HUES48 (cell line): ENCODE measurements at regions not wholly inside any gene's neighbourhood (a gene's known extent, or its start where the extent isn't known, plus 50 kb on each side); places are given as distances from the start of the nearest gene placed in this dataset.

Experiments
- H3K27ac ChIP-seq: one replicate; pipeline ENCODE4 v1.7.0; 2013; ENCODE audit warnings: low read depth, low read length, inconsistent platforms
- H3K27me3 ChIP-seq: 2 replicates; pipeline ENCODE4 v1.6.1; 2013; ENCODE audit warnings: mild to moderate bottlenecking, low read length; ENCODE audit not compliant: control insufficient read depth, insufficient read depth
- H3K36me3 ChIP-seq: 2 replicates; pipeline ENCODE4 v1.6.1; 2013; ENCODE audit warnings: low read length; ENCODE audit not compliant: control insufficient read depth, insufficient read depth
- H3K4me1 ChIP-seq: 2 replicates; pipeline ENCODE4 v1.6.1; 2013; ENCODE audit warnings: mild to moderate bottlenecking, low read length; ENCODE audit not compliant: control insufficient read depth, insufficient read depth
- H3K4me3 ChIP-seq: 2 replicates; pipeline ENCODE4 v1.5.1; 2013; ENCODE audit warnings: mild to moderate bottlenecking, low read depth, low read length
- H3K9ac ChIP-seq: 2 replicates; pipeline ENCODE4 v1.6.1; 2013; ENCODE audit warnings: mild to moderate bottlenecking, low read depth, low read length, moderate library complexity
- H3K9me3 ChIP-seq: 2 replicates; pipeline ENCODE4 v1.6.1; 2013; ENCODE audit warnings: low read length; ENCODE audit not compliant: control insufficient read depth, insufficient read depth

GRCh38 chr10:62885684-62886461 lies 69.7 kb upstream of the EGR2 start:
- Histone ChIP-seq H3K27me3 (no peaks in the 10 kb centered on the region), H3K9me3 (no peaks in the 10 kb centered on the region), H3K36me3 (no peaks in the 10 kb centered on the region), H3K9ac (no peak overlapping the region), H3K4me3 (no peak overlapping the region), H3K4me1 (no peaks in the 10 kb centered on the region), H3K27ac (no peak overlapping the region)

GRCh38 chr10:62880162-62880561 lies 64.0 kb upstream of the EGR2 start:
- H3K4me3 ChIP-seq, result no peak overlapping the region

GRCh38 chr10:62873866-62874265 lies 57.7 kb upstream of the EGR2 start:
- H3K9ac ChIP-seq, result no peak overlapping the region
- peaks cover 5% of the 10 kb centered on the region; the same call in 1 of the 2 replicates for H3K4me1 ChIP-seq
- no peaks in the 10 kb centered on the region for H3K27me3 ChIP-seq
- H3K9me3 ChIP-seq, result no peaks in the 10 kb centered on the region
- no peak overlapping the region for H3K4me3 ChIP-seq
- H3K27ac ChIP-seq, result no peak overlapping the region
- no peaks in the 10 kb centered on the region for H3K36me3 ChIP-seq

More at GRCh38 chr10:62880162-62880561, 64.0 kb upstream of the EGR2 start:
- Histone ChIP-seq H3K27me3 (no peaks in the 10 kb centered on the region), H3K4me1 (peaks cover 5% of the 10 kb centered on the region; the same call in 1 of the 2 replicates), H3K27ac (no peak overlapping the region), H3K9me3 (no peaks in the 10 kb centered on the region), H3K36me3 (no peaks in the 10 kb centered on the region), H3K9ac (no peak overlapping the region)

DNA sequence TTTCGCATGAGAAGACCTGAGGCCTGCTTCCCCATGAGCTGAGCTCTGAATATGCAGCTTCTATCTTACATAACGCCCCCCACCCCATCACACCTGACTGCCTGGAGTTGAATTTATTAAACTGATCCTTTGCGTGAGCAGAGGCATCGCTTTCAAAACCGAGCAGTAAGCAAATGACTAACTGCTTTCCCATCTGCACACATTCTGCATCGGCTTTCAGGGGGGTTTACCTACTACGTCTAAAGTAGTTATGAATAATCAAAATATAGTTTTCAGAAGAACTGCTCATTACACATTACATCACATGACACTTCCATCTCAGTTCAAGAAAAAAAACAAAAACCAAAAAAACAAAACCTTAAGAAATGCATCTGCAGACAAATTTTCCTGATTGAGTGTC lies 54.7 kb upstream of the EGR2 start:
- no peak overlapping the region for H3K27ac ChIP-seq
- H3K4me3 ChIP-seq, result no peak overlapping the region
- H3K36me3 ChIP-seq, result no peaks in the 10 kb centered on the region
- no peak overlapping the region for H3K9ac ChIP-seq
- no peaks in the 10 kb centered on the region; the same call in 1 of the 2 replicates for H3K4me1 ChIP-seq
- H3K9me3 ChIP-seq, result no peaks in the 10 kb centered on the region
- H3K27me3 ChIP-seq, result no peaks in the 10 kb centered on the region

GRCh38 chr10:62869958-62870357 lies 53.8 kb upstream of the EGR2 start:
- H3K4me3 ChIP-seq, result no peak overlapping the region
- H3K9me3 ChIP-seq, result no peaks in the 10 kb centered on the region
- H3K4me1 ChIP-seq, result no peaks in the 10 kb centered on the region; the same call in 1 of the 2 replicates
- no peak overlapping the region for H3K27ac ChIP-seq
- H3K9ac ChIP-seq, result no peak overlapping the region
- no peaks in the 10 kb centered on the region for H3K27me3 ChIP-seq
- H3K36me3 ChIP-seq, result no peaks in the 10 kb centered on the region

GRCh38 chr10:62866941-62867340 lies 50.8 kb upstream of the EGR2 start:
- no peak overlapping the region for H3K4me3 ChIP-seq
- H3K4me1 ChIP-seq, result no peaks in the 10 kb centered on the region; the same call in 1 of the 2 replicates
- no peak overlapping the region for H3K27ac ChIP-seq
- H3K9ac ChIP-seq, result no peak overlapping the region
- no peaks in the 10 kb centered on the region for H3K9me3 ChIP-seq
- H3K36me3 ChIP-seq, result no peaks in the 10 kb centered on the region
- H3K27me3 ChIP-seq, result no peaks in the 10 kb centered on the region

- no peaks in the 10 kb centered on the region for H3K36me3 ChIP-seq
- no peaks in the 10 kb centered on the region for H3K27me3 ChIP-seq
- H3K27ac ChIP-seq, result no peak overlapping the region
- no peaks in the 10 kb centered on the region; the same call in 1 of the 2 replicates for H3K4me1 ChIP-seq
- H3K4me3 ChIP-seq, result no peak overlapping the region
- no peak overlapping the region for H3K9ac ChIP-seq
- no peaks in the 10 kb centered on the region for H3K9me3 ChIP-seq
Measured at GRCh38 chr10:62866451-62866850, 50.3 kb upstream of the EGR2 start.
